ENCODE measurements at regions not wholly inside any gene's neighbourhood (a gene's known extent, or its start where the extent isn't known, plus 50 kb on each side); places are given as distances from the start of the nearest gene placed in this dataset.
"Not testable (repeated sequence)": the region's sequence is repeated elsewhere in the genome, so short reads cannot be mapped to it uniquely, and the experiment has no call there.

GRCh38 chr2:194925742-194926141 lies 731.3 kb upstream of the SLC39A10 start:
- no peak overlapping the region for H3K27ac Mint-ChIP-seq
- intact Hi-C loops (cut with micrococcal nuclease): no loop called here
- H3K4me1 Mint-ChIP-seq (ENCODE audit: low read depth): no peaks in the 10 kb centered on the region
- H3K36me3 Mint-ChIP-seq (ENCODE audit: low read depth): no peaks in the 10 kb centered on the region
- no peaks in the 10 kb centered on the region for H3K9me3 Mint-ChIP-seq
- H3K4me3 Mint-ChIP-seq (ENCODE audit: low read depth): no peak overlapping the region
- DNase-seq (ENCODE audit: low spot score): no peak
- no peaks in the 10 kb centered on the region for H3K27me3 Mint-ChIP-seq (ENCODE audit: low read depth)

DNA sequence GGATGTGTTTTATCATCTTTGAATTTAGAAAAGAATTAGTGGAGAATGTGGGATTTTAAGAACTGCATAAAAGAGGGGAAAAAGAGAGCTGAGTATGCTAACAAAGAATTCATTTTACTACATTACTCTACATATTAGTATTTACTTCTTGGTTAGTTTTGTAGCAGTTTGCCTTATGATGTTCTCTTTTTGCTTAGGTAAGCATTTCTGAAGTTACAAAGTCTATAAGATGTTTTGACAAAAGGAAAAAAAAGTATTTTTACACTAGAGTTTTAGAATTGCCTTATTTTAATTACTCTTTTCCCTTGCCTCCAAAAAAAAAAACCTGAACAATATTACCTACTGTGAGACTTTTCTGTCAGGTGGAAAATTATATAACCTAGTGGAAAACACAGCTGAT lies 739.5 kb upstream of the SLC39A10 start:
- no peak overlapping the region for H3K4me3 Mint-ChIP-seq (ENCODE audit: low read depth)
- no peak for DNase-seq (ENCODE audit: low spot score)
- no peaks in the 10 kb centered on the region for H3K4me1 Mint-ChIP-seq (ENCODE audit: low read depth)
- intact Hi-C loops (cut with micrococcal nuclease): no loop called here
- no peaks in the 10 kb centered on the region for H3K9me3 Mint-ChIP-seq
- no peaks in the 10 kb centered on the region for H3K27me3 Mint-ChIP-seq (ENCODE audit: low read depth)
- no peak overlapping the region for H3K27ac Mint-ChIP-seq
- H3K36me3 Mint-ChIP-seq (ENCODE audit: low read depth): no peaks in the 10 kb centered on the region

GRCh38 chr2:194915485-194915884 lies 741.5 kb upstream of the SLC39A10 start:
- DNase-seq (ENCODE audit: low spot score): no peak
- Mint-ChIP-seq H3K4me3 (ENCODE audit: low read depth) (no peak overlapping the region), H3K9me3 (no peaks in the 10 kb centered on the region), H3K27ac (no peak overlapping the region), H3K4me1 (ENCODE audit: low read depth) (no peaks in the 10 kb centered on the region), H3K27me3 (ENCODE audit: low read depth) (no peaks in the 10 kb centered on the region), H3K36me3 (ENCODE audit: low read depth) (no peaks in the 10 kb centered on the region)
- intact Hi-C loops (cut with micrococcal nuclease): no loop called here

DNA sequence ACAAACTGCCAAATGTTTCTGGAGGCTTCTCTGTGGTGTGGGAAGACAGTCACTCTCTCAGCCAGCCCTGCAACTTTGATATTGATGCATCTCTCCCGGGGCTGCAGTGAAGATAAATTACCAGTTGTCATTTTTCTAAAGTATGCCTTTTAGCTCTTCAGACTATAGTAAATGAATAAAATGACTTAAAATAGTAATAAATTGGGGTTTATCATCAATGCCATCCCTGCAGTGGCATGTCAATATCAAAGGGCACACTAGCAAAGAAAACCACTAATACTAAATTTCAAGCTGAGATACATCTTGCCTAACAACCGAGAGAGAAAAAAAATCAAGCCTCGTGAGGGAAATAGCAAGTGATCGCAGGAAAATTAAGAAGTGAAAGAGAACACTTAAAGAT lies 749.5 kb upstream of the SLC39A10 start:
- Mint-ChIP-seq H3K36me3 (ENCODE audit: low read depth) (no peaks in the 10 kb centered on the region), H3K27ac (no peak overlapping the region), H3K4me3 (ENCODE audit: low read depth) (no peak overlapping the region), H3K4me1 (ENCODE audit: low read depth) (no peaks in the 10 kb centered on the region), H3K27me3 (ENCODE audit: low read depth) (no peaks in the 10 kb centered on the region), H3K9me3 (no peaks in the 10 kb centered on the region)
- intact Hi-C loops (cut with micrococcal nuclease): no loop called here
- no peak for DNase-seq (ENCODE audit: low spot score)

DNA sequence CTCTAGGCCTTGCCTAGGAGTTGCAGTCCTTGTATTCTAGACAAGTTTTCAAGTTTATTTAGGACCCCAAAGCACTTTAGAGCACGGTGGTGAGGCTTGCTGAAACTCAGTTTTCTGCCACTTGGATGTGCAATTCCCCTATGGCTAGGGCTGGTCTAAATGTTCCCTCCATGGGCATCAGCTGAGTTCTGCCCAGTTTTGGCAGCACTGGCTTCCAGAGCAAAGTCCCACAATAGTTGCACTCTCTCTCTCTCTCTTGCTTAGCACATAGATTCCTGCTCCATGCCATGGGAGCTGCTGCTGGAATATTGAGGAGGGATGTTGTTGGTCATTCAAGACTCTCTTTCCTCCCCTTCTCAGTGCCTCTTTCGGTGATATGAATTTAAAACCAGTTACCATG lies 760.2 kb upstream of the SLC39A10 start:
- DNase-seq (ENCODE audit: low spot score): no peak
- no peaks in the 10 kb centered on the region for H3K36me3 Mint-ChIP-seq (ENCODE audit: low read depth)
- intact Hi-C loops (cut with micrococcal nuclease): no loop called here
- no peaks in the 10 kb centered on the region for H3K27me3 Mint-ChIP-seq (ENCODE audit: low read depth)
- no peak overlapping the region for H3K27ac Mint-ChIP-seq
- H3K4me1 Mint-ChIP-seq (ENCODE audit: low read depth): no peaks in the 10 kb centered on the region
- no peak overlapping the region for H3K4me3 Mint-ChIP-seq (ENCODE audit: low read depth)
- no peaks in the 10 kb centered on the region for H3K9me3 Mint-ChIP-seq

DNA sequence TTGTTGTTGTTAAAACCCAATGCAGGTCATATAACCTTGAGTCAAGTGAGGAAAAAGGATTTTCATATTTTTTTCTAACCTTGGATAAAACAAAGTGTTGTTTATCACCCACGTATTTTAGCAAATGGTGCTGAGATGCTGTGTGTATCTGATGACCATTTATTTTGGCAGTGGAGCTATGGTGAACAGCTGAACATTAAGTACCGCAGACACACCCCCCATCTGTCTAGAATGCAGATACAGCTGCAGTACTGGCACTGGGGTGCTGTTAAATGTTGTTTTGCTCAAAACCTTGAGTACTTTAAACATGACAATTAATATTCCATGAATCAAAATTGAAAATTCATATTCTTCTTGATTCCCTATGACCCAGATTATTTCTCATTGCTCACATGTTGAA lies 773.3 kb upstream of the SLC39A10 start:
- no peak overlapping the region for H3K4me3 Mint-ChIP-seq (ENCODE audit: low read depth)
- no peaks in the 10 kb centered on the region for H3K36me3 Mint-ChIP-seq (ENCODE audit: low read depth)
- no peak overlapping the region for H3K27ac Mint-ChIP-seq
- H3K4me1 Mint-ChIP-seq (ENCODE audit: low read depth): no peaks in the 10 kb centered on the region
- DNase-seq (ENCODE audit: low spot score): no peak
- no peaks in the 10 kb centered on the region for H3K27me3 Mint-ChIP-seq (ENCODE audit: low read depth)
- no peaks in the 10 kb centered on the region for H3K9me3 Mint-ChIP-seq
- intact Hi-C loops (cut with micrococcal nuclease): no loop called here

GRCh38 chr2:194870974-194871535 lies 786.0 kb upstream of the SLC39A10 start:
- DNase-seq (ENCODE audit: low spot score): no peak
- H3K27me3 Mint-ChIP-seq (ENCODE audit: low read depth): no peaks in the 10 kb centered on the region
- intact Hi-C loops (cut with micrococcal nuclease): no loop called here
- H3K36me3 Mint-ChIP-seq (ENCODE audit: low read depth): no peaks in the 10 kb centered on the region
- no peaks in the 10 kb centered on the region for H3K9me3 Mint-ChIP-seq
- no peaks in the 10 kb centered on the region for H3K4me1 Mint-ChIP-seq (ENCODE audit: low read depth)
- H3K27ac Mint-ChIP-seq: no peak overlapping the region
- no peak overlapping the region for H3K4me3 Mint-ChIP-seq (ENCODE audit: low read depth)

DNA sequence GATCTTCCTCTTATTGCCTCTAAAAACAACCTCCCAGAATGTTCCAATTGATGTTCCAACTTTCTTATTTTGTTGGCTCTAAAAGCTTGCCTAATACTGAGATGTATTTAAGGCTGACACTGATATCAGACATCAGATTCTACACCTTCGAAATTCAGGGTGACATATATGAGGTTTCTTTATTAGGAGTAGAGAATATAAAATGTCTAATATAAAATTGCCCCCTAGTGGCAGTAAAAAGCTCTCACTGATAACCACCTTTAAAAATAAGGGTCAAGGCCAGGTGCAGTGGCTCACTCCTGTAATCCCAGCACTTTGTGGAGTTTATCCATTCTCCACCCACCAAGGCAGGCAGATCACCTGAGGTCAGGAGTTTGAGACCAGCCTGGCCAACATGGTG lies 789.7 kb upstream of the SLC39A10 start:
- H3K27me3 Mint-ChIP-seq (ENCODE audit: low read depth): no peaks in the 10 kb centered on the region
- intact Hi-C loops (cut with micrococcal nuclease): no loop called here
- no peak overlapping the region for H3K4me3 Mint-ChIP-seq (ENCODE audit: low read depth)
- no peaks in the 10 kb centered on the region for H3K9me3 Mint-ChIP-seq
- no peaks in the 10 kb centered on the region for H3K36me3 Mint-ChIP-seq (ENCODE audit: low read depth)
- no peak for DNase-seq (ENCODE audit: low spot score)
- H3K27ac Mint-ChIP-seq: no peak overlapping the region
- no peaks in the 10 kb centered on the region for H3K4me1 Mint-ChIP-seq (ENCODE audit: low read depth)

DNA sequence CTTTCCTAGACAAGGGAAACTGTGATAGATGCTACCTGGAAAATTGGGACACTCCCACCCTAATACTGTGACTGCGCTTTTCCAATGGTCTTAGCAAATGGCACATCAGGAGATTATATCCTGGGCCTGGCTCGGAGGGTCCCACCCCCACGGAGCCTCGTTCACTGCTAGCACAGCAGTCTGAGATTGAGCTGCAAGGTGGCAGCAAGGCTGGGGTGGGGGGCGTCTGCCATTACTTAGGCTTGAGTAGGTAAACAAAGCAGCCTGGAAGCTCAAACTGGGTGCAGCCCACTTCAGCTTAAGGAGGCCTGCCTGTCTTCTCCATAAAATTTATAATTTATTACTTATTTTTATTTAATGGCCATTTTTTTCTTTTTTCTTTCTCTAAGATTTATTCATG lies 802.1 kb upstream of the SLC39A10 start:
- intact Hi-C loops (cut with micrococcal nuclease): no loop called here

DNA sequence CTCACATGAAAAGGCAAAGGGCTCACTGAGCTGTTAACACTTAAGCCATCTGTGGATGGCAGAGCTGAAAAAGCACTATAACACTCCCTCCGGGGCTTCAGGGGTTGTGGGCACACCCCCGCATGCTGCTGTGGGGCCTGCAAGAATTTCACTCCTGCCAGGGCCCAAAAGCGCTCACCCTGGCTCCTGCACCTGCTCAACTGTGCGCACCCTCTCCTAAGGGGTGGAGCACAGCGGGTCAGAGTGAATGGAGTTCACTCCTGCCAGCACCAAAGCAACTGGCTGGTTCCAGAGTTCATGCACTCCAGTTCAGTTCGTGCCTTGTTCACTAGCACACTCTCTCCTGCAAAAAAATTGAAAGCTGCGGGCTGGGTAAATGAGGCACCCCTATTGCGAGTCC lies 814.2 kb upstream of the SLC39A10 start:
- no peak overlapping the region for H3K27ac Mint-ChIP-seq
- H3K36me3 Mint-ChIP-seq (ENCODE audit: low read depth): no peaks in the 10 kb centered on the region
- no peaks in the 10 kb centered on the region for H3K9me3 Mint-ChIP-seq
- DNase-seq (ENCODE audit: low spot score): no peak
- no peak overlapping the region for H3K4me3 Mint-ChIP-seq (ENCODE audit: low read depth)
- no peaks in the 10 kb centered on the region for H3K27me3 Mint-ChIP-seq (ENCODE audit: low read depth)
- intact Hi-C loops (cut with micrococcal nuclease): no loop called here
- H3K4me1 Mint-ChIP-seq (ENCODE audit: low read depth): no peaks in the 10 kb centered on the region

More for the DNA sequence above, 802.1 kb upstream of the SLC39A10 start:
- H3K27ac Mint-ChIP-seq: no peak overlapping the region
- H3K4me1 Mint-ChIP-seq (ENCODE audit: low read depth): no peaks in the 10 kb centered on the region
- no peaks in the 10 kb centered on the region for H3K9me3 Mint-ChIP-seq
- DNase-seq (ENCODE audit: low spot score): no peak
- no peak overlapping the region for H3K4me3 Mint-ChIP-seq (ENCODE audit: low read depth)
- H3K27me3 Mint-ChIP-seq (ENCODE audit: low read depth): no peaks in the 10 kb centered on the region
- no peaks in the 10 kb centered on the region for H3K36me3 Mint-ChIP-seq (ENCODE audit: low read depth)

GRCh38 chr2:194834371-194834770 lies 822.7 kb upstream of the SLC39A10 start:
- intact Hi-C loops (cut with micrococcal nuclease); H3K4me1 Mint-ChIP-seq (ENCODE audit: low read depth); H3K9me3 Mint-ChIP-seq; H3K27ac Mint-ChIP-seq; H3K27me3 Mint-ChIP-seq (ENCODE audit: low read depth); H3K36me3 Mint-ChIP-seq (ENCODE audit: low read depth); DNase-seq (ENCODE audit: low spot score); H3K4me3 Mint-ChIP-seq (ENCODE audit: low read depth): not testable (repeated sequence)

GRCh38 chr2:194826241-194826640 lies 830.8 kb upstream of the SLC39A10 start:
- H3K4me1 Mint-ChIP-seq (ENCODE audit: low read depth): no peaks in the 10 kb centered on the region
- H3K27ac Mint-ChIP-seq: no peak overlapping the region
- no peaks in the 10 kb centered on the region for H3K9me3 Mint-ChIP-seq
- no peak for DNase-seq (ENCODE audit: low spot score)
- intact Hi-C loops (cut with micrococcal nuclease): no loop called here
- no peak overlapping the region for H3K4me3 Mint-ChIP-seq (ENCODE audit: low read depth)
- H3K36me3 Mint-ChIP-seq (ENCODE audit: low read depth): no peaks in the 10 kb centered on the region
- no peaks in the 10 kb centered on the region for H3K27me3 Mint-ChIP-seq (ENCODE audit: low read depth)

GRCh38 chr2:194824450-194824849 lies 832.6 kb upstream of the SLC39A10 start:
- Mint-ChIP-seq H3K36me3 (ENCODE audit: low read depth) (no peaks in the 10 kb centered on the region), H3K4me1 (ENCODE audit: low read depth) (no peaks in the 10 kb centered on the region), H3K27ac (no peak overlapping the region), H3K4me3 (ENCODE audit: low read depth) (no peak overlapping the region), H3K9me3 (no peaks in the 10 kb centered on the region), H3K27me3 (ENCODE audit: low read depth) (no peaks in the 10 kb centered on the region)
- no peak for DNase-seq (ENCODE audit: low spot score)
- intact Hi-C loops (cut with micrococcal nuclease): no loop called here

GRCh38 chr2:194822657-194823056 lies 834.4 kb upstream of the SLC39A10 start:
- no peak overlapping the region for H3K27ac Mint-ChIP-seq
- no peak for DNase-seq (ENCODE audit: low spot score)
- intact Hi-C loops (cut with micrococcal nuclease): no loop called here
- no peaks in the 10 kb centered on the region for H3K27me3 Mint-ChIP-seq (ENCODE audit: low read depth)
- H3K4me1 Mint-ChIP-seq (ENCODE audit: low read depth): no peaks in the 10 kb centered on the region
- H3K36me3 Mint-ChIP-seq (ENCODE audit: low read depth): no peaks in the 10 kb centered on the region
- H3K4me3 Mint-ChIP-seq (ENCODE audit: low read depth): no peak overlapping the region
- no peaks in the 10 kb centered on the region for H3K9me3 Mint-ChIP-seq
